COR-L47 (cell line): ENCODE measurements at regions not wholly inside any gene's neighbourhood (a gene's known extent, or its start where the extent isn't known, plus 50 kb on each side); places are given as distances from the start of the nearest gene placed in this dataset.
"Not testable (repeated sequence)": the region's sequence is repeated elsewhere in the genome, so short reads cannot be mapped to it uniquely, and the experiment has no call there.

ENCODE experiments used
- DNase-seq: peaks from one replicate; lab custom pipeline; 2025; lab: John Stamatoyannopoulos, UW

DNA sequence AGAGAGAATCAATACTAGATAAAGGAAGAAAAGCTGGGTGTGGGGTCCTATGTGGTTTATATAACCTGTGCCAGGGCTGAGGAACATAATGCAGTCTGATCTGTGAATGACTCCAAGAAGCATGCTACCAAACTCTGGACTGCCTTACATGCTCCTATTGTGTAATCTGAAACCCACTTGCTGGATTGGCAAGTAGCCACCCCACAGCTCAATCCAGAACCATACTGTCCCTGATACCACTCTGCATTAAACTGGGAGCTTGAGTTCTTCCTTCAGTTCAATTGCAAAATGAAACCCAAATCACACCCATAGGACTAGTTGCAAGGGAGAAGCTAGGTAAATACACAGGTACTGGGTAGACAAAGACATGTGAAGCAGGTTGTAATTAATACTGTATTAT, 115.4 kb upstream of the NEGR1 start:
- DNase-seq = no peak

DNA sequence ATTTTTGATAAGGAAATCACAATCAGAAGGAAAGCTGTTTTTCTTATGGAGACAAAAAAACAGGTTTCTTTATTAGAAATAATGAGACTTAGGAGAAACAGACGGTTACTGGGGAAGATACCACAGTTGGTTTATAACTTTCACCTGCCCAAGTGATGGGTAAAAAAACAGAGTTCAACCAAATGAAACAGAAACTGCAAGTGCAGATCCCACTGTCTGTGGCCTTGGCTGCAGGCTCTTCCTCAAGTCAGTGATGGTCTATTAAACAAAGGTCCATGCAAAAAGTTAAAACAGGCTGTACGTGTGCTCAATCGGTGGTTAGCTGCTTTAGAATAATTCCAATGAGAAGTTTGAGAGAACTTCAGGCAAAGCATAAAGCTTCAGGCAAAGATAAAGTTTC, 112.1 kb upstream of the NEGR1 start:
- no peak for DNase-seq

GRCh38 chr1:72379072-72379471, 96.7 kb upstream of the NEGR1 start:
- DNase-seq = no peak

GRCh38 chr1:72375226-72375625, 92.9 kb upstream of the NEGR1 start:
- DNase-seq = no peak

- DNase-seq = no peak
Measured at GRCh38 chr1:72371259-72372035, 89.1 kb upstream of the NEGR1 start.

DNA sequence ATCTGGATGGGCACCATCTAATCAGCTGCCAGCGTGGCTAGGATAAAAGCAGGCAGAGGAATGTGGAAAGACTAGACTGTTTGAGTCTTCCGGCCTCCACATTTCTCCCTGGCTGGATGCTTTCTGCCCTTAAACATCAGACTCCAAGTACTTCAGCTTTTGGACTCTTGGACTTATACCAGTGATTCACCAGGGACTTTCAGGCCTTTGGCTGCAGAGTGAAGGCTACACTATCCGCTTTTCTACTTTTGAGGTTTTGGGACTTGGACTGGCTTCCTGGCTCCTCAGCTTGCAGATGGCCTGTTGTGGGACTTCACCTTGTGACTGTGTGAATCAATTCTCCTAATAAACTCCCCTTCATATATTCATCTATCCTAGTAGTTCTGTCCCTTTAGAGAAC, 88.5 kb upstream of the NEGR1 start:
- not testable (repeated sequence) for DNase-seq

- no peak for DNase-seq
Measured at GRCh38 chr1:72369069-72369757, 86.9 kb upstream of the NEGR1 start.

GRCh38 chr1:72366466-72366865, 84.1 kb upstream of the NEGR1 start:
- DNase-seq = no peak

DNA sequence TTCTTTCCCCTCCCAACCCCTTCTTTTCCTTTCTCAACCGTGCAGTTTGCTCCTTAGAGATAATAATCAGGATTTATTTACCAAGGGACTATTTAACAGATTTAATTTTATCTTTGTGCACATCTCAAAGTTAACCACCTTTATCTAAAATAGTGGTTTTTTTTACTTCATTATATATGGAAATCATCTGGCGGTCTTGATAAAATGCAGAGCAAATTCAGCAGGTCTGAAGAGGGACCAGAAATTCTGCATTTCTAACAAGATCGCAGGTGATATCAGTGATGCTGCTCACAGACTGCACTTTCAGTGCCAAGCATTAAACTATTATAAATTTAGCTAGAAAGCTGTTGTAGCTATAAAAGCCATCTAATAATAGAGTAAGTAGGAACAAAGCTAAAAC, 83.4 kb upstream of the NEGR1 start:
- no peak for DNase-seq

DNA sequence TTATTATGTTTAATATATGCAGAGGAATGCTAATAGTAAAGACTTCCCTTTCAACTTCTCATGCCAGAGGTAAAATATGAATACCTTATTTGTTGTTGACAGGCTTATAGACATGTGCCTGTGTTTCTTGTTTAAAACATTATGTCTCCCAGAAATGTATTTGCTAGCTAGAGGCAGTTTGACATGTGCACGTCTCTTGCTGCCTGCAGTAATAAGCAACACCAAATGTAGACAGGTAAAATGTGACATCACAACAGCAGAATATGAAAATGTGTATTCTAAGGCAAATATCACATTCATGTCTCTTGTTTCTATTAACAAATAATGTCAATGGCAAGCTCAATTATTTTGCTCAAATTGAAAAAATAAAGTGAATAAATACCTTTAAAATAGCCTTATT, 80.2 kb upstream of the NEGR1 start:
- no peak for DNase-seq

- no peak for DNase-seq
Measured at GRCh38 chr1:72357411-72357810, 75.1 kb upstream of the NEGR1 start.

- no peak for DNase-seq
Measured at GRCh38 chr1:72355899-72356298, 73.6 kb upstream of the NEGR1 start.

DNA sequence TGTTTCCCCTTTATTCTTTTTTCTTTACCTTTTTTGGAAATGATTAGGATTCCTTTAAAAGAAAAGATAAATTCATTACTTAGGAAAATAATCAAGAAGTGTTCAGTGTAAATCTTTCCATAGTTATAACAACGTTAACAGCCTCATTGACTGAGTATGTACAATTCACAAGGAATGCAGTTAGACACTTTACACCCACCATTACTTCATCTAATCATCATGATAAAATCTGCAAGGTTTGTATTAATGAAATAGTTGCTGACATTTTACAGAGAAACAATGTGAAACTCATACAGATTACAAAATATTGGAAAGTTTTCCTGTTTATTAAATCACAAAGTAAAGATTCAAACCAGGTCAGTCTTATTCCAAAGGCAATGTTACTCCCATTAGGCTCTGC, 59.3 kb upstream of the NEGR1 start:
- DNase-seq = no peak

DNA sequence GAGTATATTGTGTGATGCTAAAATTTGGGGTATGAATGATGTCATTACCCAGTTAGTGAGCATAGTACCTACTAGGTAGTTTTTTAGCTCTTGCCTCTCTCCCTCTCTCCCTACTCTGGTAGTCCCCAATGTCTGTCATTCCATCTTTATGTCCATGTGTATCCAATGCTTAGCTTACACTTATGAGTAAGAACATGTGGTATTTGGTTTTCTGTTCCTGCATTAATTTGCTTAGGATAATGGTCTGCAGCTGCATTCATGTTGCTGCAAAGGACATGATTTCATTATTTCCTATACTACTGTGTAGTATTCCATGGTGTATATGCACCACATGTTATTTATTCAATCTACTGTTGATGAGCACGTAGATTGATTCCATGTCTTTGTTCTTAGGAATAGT, 54.4 kb upstream of the NEGR1 start:
- no peak for DNase-seq
